Stimulated activated naive B cell treated with anti-CD40 and anti-IgM and Interleukin-4, amounts not matched to agents 10 μg/mL and 1 μg/mL and 100 μg/mL, for 72 hours (primary cell): ENCODE measurements at regions not wholly inside any gene's neighbourhood (a gene's known extent, or its start where the extent isn't known, plus 50 kb on each side); places are given as distances from the start of the nearest gene placed in this dataset.

Experiments
- ATAC-seq, 2 donors: fragments of 150-1000 bp; cut with Tn5 transposase; replicated peaks; 2 replicates each; pipeline ENCODE4 v1.10.0; 2021; ENCODE audit warnings: moderate library complexity in 1 of 2
- DNase-seq: peaks from one replicate; pipeline ENCODE4 v3.0.0; 2021
- H3K27ac Mint-ChIP-seq: one replicate; pipeline ENCODE4 v1.8.0; 2022; ENCODE audit warnings: mild to moderate bottlenecking, mixed read lengths
- H3K27me3 Mint-ChIP-seq, 2 donors: one replicate each; pipeline ENCODE4 v1.8.0; 2022; ENCODE audit warnings: mixed read lengths in 2 of 2
- H3K36me3 Mint-ChIP-seq, 2 donors: one replicate each; pipeline ENCODE4 v1.8.0; 2022; ENCODE audit warnings: mixed read lengths in 2 of 2, mild to moderate bottlenecking in 1 of 2
- H3K4me1 Mint-ChIP-seq, 2 donors: one replicate each; pipeline ENCODE4 v1.8.0; 2022; ENCODE audit warnings: mixed read lengths in 2 of 2, mild to moderate bottlenecking in 1 of 2
- H3K4me3 Mint-ChIP-seq, 2 donors: one replicate each; pipeline ENCODE4 v1.8.0; 2022; ENCODE audit warnings: mild to moderate bottlenecking in 2 of 2, mixed read lengths in 2 of 2, moderate library complexity in 1 of 2
- H3K9me3 Mint-ChIP-seq, 2 donors: one replicate each; pipeline ENCODE4 v1.8.0; 2022; ENCODE audit warnings: mixed read lengths in 2 of 2, mild to moderate bottlenecking in 1 of 2

- Mint-ChIP-seq H3K9me3 (peaks cover 0 to 3% of the 10 kb centered on the region in 2 donors), H3K36me3 (no peaks in the 10 kb centered on the region), H3K4me1 (no peaks in the 10 kb centered on the region), H3K27me3 (peaks cover 0 to 13% of the 10 kb centered on the region in 2 donors), H3K27ac (no peak overlapping the region), H3K4me3 (no peak overlapping the region)
- DNase-seq (no peak), ATAC-seq (no peak)
Observed at GRCh38 chr20:40542065-40542464, 147.0 kb downstream of the MAFB start.

GRCh38 chr20:40540166-40540565 is 148.9 kb downstream of the MAFB start:
- DNase-seq (no peak), ATAC-seq (no peak)
- Mint-ChIP-seq H3K4me3 (no peak overlapping the region), H3K36me3 (no peaks in the 10 kb centered on the region), H3K27ac (no peak overlapping the region), H3K27me3 (peaks cover 0 to 13% of the 10 kb centered on the region in 2 donors), H3K4me1 (no peaks in the 10 kb centered on the region), H3K9me3 (peaks cover 0 to 3% of the 10 kb centered on the region in 2 donors)

- peaks cover 0 to 13% of the 10 kb centered on the region in 2 donors for H3K27me3 Mint-ChIP-seq
- DNase-seq = no peak
- H3K36me3 Mint-ChIP-seq = no peaks in the 10 kb centered on the region
- no peak overlapping the region for H3K27ac Mint-ChIP-seq
- peaks cover 0 to 4% of the 10 kb centered on the region in 2 donors for H3K9me3 Mint-ChIP-seq
- H3K4me3 Mint-ChIP-seq = no peak overlapping the region
- ATAC-seq = no peak
- H3K4me1 Mint-ChIP-seq = no peaks in the 10 kb centered on the region
Observed at GRCh38 chr20:40538131-40538530, 150.9 kb downstream of the MAFB start.

DNA sequence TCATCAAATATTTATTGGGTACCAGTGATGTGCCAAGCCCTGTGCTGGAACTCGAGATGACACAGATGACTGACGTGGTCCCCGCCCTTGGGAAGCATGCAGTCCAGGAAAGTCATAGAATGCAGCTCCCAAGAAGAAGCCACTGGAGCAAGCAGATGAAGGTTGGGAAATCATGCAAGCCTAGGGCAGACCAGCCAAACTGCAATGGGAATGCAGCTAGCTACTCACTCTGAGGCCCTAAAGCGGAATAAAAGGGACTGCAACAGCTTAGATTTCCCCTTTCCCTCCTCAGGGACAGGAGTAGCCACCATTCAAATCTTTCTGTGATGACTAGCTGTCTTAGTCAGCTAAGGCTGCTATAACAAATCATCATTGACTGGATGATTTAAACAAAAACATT is 152.2 kb downstream of the MAFB start:
- H3K4me3 Mint-ChIP-seq = no peak overlapping the region
- peaks cover 0 to 1% of the 10 kb centered on the region in 2 donors for H3K27me3 Mint-ChIP-seq
- H3K4me1 Mint-ChIP-seq = no peaks in the 10 kb centered on the region
- ATAC-seq (no peak), DNase-seq (no peak)
- no peaks in the 10 kb centered on the region for H3K36me3 Mint-ChIP-seq
- H3K27ac Mint-ChIP-seq = no peak overlapping the region
- peaks cover 3 to 9% of the 10 kb centered on the region in 2 donors for H3K9me3 Mint-ChIP-seq

- Mint-ChIP-seq H3K27me3 (no peaks in the 10 kb centered on the region), H3K9me3 (peaks cover 8 to 12% of the 10 kb centered on the region in 2 donors), H3K4me1 (no peaks in the 10 kb centered on the region), H3K36me3 (no peaks in the 10 kb centered on the region), H3K27ac (no peak overlapping the region), H3K4me3 (no peak overlapping the region)
- DNase-seq (no peak), ATAC-seq (no peak)
Observed at GRCh38 chr20:40535816-40536215, 153.2 kb downstream of the MAFB start.

DNA sequence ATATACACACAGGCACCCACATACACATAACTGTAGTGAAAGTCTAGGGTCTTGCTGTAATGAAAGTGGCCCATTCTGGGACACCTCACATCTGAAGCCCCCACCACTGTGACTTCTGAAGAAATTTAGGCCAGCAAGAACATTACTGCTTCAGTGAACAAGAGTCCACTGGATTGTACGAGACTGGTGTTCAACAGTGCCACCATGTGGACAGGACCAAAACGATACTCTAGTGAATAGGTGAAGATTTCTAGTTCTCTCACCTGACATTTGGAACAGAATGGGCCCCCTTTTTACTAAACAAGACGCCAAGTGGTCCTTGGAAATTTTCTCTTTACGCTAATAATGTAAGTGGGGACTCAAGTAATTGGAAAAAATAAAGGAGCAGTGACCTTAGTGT is 156.9 kb downstream of the MAFB start:
- ATAC-seq (no peak), DNase-seq (no peak)
- Mint-ChIP-seq H3K4me1 (no peaks in the 10 kb centered on the region), H3K9me3 (peaks cover 12 to 15% of the 10 kb centered on the region in 2 donors), H3K4me3 (no peak overlapping the region), H3K36me3 (no peaks in the 10 kb centered on the region), H3K27ac (no peak overlapping the region), H3K27me3 (no peaks in the 10 kb centered on the region)

DNA sequence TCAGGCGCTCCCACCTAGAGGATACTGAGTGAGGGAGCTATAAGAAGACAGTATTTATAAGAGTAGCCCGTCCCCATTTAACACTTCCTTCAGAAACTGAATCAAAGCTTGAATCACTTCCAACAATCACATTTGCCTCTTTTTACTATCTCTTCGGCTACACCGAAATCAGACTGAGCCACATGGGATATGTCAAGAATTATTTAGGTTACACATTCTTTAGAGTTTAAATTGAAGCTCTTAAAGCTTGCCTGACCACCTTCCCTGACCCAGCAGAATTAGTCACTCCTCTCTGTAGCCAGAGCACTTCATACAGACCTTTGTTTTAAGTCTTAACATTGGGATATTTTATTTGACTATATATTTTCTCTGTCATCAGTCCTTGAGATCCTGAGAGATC is 163.7 kb downstream of the MAFB start:
- Mint-ChIP-seq H3K4me3 (no peak overlapping the region), H3K36me3 (no peaks in the 10 kb centered on the region), H3K4me1 (no peaks in the 10 kb centered on the region), H3K27ac (no peak overlapping the region), H3K9me3 (no peaks in the 10 kb centered on the region), H3K27me3 (peaks cover 6 to 8% of the 10 kb centered on the region in 2 donors)
- no peak for ATAC-seq
- DNase-seq = no peak

DNA sequence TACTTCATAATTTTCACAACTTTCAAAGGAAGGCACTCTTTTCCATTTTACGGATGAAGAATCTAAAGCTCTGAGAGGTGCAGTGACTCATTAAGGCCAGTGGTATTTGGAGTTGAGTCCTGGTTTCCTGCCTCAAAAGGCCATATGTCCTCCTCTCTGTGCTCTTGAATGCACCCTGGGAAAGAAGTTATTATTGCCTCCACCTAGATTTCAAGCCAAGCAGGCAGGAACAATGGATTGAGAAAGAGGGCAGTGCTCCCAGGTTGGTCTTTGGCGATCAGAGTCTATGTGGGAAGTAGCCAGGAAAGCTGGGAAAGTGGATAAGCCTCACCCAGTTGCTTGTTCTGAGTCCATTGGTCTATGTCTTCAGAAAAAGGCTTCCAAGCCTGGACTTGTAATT is 165.0 kb downstream of the MAFB start:
- H3K4me1 Mint-ChIP-seq = no peaks in the 10 kb centered on the region
- no peak overlapping the region for H3K27ac Mint-ChIP-seq
- H3K27me3 Mint-ChIP-seq = peaks cover 6 to 8% of the 10 kb centered on the region in 2 donors
- ATAC-seq (no peak), DNase-seq (no peak)
- H3K9me3 Mint-ChIP-seq = no peaks in the 10 kb centered on the region
- H3K4me3 Mint-ChIP-seq = no peak overlapping the region
- no peaks in the 10 kb centered on the region for H3K36me3 Mint-ChIP-seq

DNA sequence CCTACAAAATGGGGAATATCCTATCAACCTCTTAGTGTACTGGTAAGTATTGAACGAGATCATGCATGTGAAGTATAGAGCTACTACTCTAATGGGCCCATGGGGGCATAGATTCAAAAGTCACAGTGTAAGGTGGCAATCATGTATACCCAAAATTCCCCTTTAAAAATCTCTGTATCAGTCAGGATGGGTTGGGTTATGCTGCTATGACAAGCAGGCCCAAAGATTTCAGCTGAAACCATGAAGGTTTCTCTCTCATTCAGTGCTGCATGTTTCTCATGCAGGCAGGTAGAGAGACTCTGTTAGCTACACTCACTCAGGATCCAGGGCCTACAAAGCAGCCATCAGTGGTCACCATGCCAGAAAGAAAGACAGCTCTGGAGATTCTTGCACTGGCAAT is 166.6 kb downstream of the MAFB start:
- H3K4me3 Mint-ChIP-seq = no peak overlapping the region
- DNase-seq = no peak
- peaks cover 6 to 8% of the 10 kb centered on the region in 2 donors for H3K27me3 Mint-ChIP-seq
- H3K4me1 Mint-ChIP-seq = no peaks in the 10 kb centered on the region
- no peak overlapping the region for H3K27ac Mint-ChIP-seq
- no peak for ATAC-seq
- no peaks in the 10 kb centered on the region for H3K36me3 Mint-ChIP-seq
- H3K9me3 Mint-ChIP-seq = no peaks in the 10 kb centered on the region

DNA sequence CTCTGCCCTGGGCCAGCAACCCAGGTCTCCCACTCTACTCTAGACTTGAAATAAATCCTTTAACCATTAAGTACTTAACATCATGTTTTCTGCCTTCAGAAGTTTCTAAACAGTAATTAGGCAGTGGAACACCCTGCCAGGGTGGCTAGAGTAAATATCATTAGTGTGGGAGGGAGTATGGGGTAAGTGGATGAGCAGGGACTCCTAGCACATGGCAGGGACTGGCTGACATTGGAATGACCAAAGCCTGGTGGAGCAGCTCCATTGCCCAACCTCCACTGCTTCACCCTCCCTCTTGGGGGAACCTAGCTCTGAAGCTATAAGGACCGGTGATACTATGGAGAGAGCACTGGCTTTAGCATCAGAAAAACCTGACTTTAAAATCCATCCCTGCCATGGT is 167.1 kb downstream of the MAFB start:
- peaks cover 6 to 8% of the 10 kb centered on the region in 2 donors for H3K27me3 Mint-ChIP-seq
- ATAC-seq (no peak), DNase-seq (no peak)
- no peaks in the 10 kb centered on the region for H3K4me1 Mint-ChIP-seq
- H3K9me3 Mint-ChIP-seq = no peaks in the 10 kb centered on the region
- no peak overlapping the region for H3K4me3 Mint-ChIP-seq
- no peaks in the 10 kb centered on the region for H3K36me3 Mint-ChIP-seq
- H3K27ac Mint-ChIP-seq = no peak overlapping the region

DNA sequence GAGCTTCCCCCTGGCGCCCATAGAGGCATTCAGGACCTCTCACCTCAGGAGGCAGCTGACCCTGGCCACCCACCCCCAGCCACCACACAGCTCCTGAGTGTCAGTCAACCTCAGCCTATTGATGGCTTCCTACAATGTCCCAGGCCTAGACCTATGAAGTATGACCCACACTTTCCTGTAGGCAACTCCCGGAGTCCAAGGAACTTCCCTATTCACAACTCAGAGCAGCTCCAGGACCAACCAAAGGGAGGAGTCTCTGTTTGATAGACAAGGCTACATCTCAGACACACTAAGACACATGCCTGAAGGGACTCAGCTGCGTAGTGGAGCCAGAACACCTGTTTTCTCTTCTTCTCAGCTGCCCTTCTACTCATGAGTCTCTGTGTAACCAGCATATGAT is 169.1 kb downstream of the MAFB start:
- ATAC-seq = no peak
- H3K9me3 Mint-ChIP-seq = no peaks in the 10 kb centered on the region
- no peak for DNase-seq

GRCh38 chr20:40512994-40513393 is 176.0 kb downstream of the MAFB start:
- no peak for ATAC-seq

More for the DNA sequence above, 169.1 kb downstream of the MAFB start:
- no peaks in the 10 kb centered on the region for H3K4me1 Mint-ChIP-seq
- H3K4me3 Mint-ChIP-seq = no peak overlapping the region
- H3K27ac Mint-ChIP-seq = no peak overlapping the region
- peaks cover 5% of the 10 kb centered on the region in 2 donors for H3K27me3 Mint-ChIP-seq
- no peaks in the 10 kb centered on the region for H3K36me3 Mint-ChIP-seq

GRCh38 chr20:40512591-40512990 is 176.4 kb downstream of the MAFB start:
- peaks cover 0 to 4% of the 10 kb centered on the region in 2 donors for H3K9me3 Mint-ChIP-seq
- no peak overlapping the region for H3K4me3 Mint-ChIP-seq
- ATAC-seq = no peak
- no peaks in the 10 kb centered on the region for H3K36me3 Mint-ChIP-seq
- DNase-seq = no peak
- H3K27ac Mint-ChIP-seq = no peak overlapping the region
- H3K27me3 Mint-ChIP-seq = no peaks in the 10 kb centered on the region
- no peaks in the 10 kb centered on the region for H3K4me1 Mint-ChIP-seq

More at GRCh38 chr20:40512994-40513393, 176.0 kb downstream of the MAFB start:
- no peak for DNase-seq
- Mint-ChIP-seq H3K27me3 (no peaks in the 10 kb centered on the region), H3K36me3 (no peaks in the 10 kb centered on the region), H3K9me3 (peaks cover 0 to 4% of the 10 kb centered on the region in 2 donors), H3K4me3 (no peak overlapping the region), H3K27ac (no peak overlapping the region), H3K4me1 (no peaks in the 10 kb centered on the region)

DNA sequence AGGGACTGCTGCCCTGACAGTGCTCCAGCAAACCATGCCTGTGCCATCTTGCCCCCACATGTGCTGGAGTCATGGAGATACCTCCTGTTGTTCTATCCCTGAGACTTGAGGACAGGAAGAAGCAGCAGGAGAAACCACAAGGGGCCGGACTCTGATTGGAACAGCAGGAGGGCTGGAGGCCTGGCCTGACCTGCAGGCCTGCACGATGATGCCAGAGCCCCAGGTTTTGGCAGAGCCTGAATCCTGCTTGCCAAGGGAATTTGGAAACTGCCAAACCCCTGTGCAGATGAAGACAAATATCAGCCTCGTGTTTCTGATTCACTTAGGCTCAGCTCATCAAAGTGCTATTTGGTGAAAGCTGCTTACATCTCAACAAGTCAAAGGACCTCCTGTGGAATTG is 177.6 kb downstream of the MAFB start:
- Mint-ChIP-seq H3K4me1 (no peaks in the 10 kb centered on the region), H3K4me3 (no peak overlapping the region), H3K27ac (no peak overlapping the region), H3K27me3 (no peaks in the 10 kb centered on the region), H3K9me3 (peaks cover 0 to 4% of the 10 kb centered on the region in 2 donors), H3K36me3 (no peaks in the 10 kb centered on the region)
- ATAC-seq (no peak), DNase-seq (no peak)

GRCh38 chr20:40510622-40511021 is 178.4 kb downstream of the MAFB start:
- Mint-ChIP-seq H3K27me3 (no peaks in the 10 kb centered on the region), H3K36me3 (no peaks in the 10 kb centered on the region), H3K27ac (no peak overlapping the region), H3K4me3 (no peak overlapping the region), H3K9me3 (peaks cover 0 to 4% of the 10 kb centered on the region in 2 donors), H3K4me1 (no peaks in the 10 kb centered on the region)
- DNase-seq (no peak), ATAC-seq (no peak)

- no peaks in the 10 kb centered on the region for H3K4me1 Mint-ChIP-seq
- H3K36me3 Mint-ChIP-seq = no peaks in the 10 kb centered on the region
- H3K4me3 Mint-ChIP-seq = no peak overlapping the region
Observed at GRCh38 chr20:40508821-40509220, 180.2 kb downstream of the MAFB start.

More at GRCh38 chr20:40508821-40509220, 180.2 kb downstream of the MAFB start:
- DNase-seq (no peak), ATAC-seq (no peak)
- Mint-ChIP-seq H3K9me3 (no peaks in the 10 kb centered on the region), H3K27ac (no peak overlapping the region), H3K27me3 (no peaks in the 10 kb centered on the region)
